ENCODE measurements at regions not wholly inside any gene's neighbourhood (a gene's known extent, or its start where the extent isn't known, plus 50 kb on each side); places are given as distances from the start of the nearest gene placed in this dataset.

GRCh38 chr10:78362406-78363022, 328.9 kb downstream of the RPS24 start:
- WGBS = 71% methylated on average over 10 of the region's 10 CpGs
- no peaks in the 10 kb centered on the region for H3K9me3 ChIP-seq
- peaks cover 5% of the 10 kb centered on the region for H3K4me1 ChIP-seq
- H3K36me3 ChIP-seq = no peaks in the 10 kb centered on the region
- no peak overlapping the region for H3K27ac ChIP-seq
- H3K4me3 ChIP-seq = no peak overlapping the region
- TF ChIP-seq POLR2AphosphoS5 (IDR thresholded peaks at IDR 0.05) (no peak), CTCF (IDR thresholded peaks at IDR 0.05) (no peak), EP300 (IDR thresholded peaks at IDR 0.05) (no peak), POLR2A (IDR thresholded peaks at IDR 0.05) (no peak)
- peaks cover 5% of the 10 kb centered on the region for H3K27me3 ChIP-seq
- DNase-seq (ENCODE audit: low spot score in 2 of 2) = no peak

- TF ChIP-seq CTCF (IDR thresholded peaks at IDR 0.05) = no peak
- TF ChIP-seq POLR2A (IDR thresholded peaks at IDR 0.05) = no peak
- no peak for TF ChIP-seq POLR2AphosphoS5 (IDR thresholded peaks at IDR 0.05)
- no peak for TF ChIP-seq EP300 (IDR thresholded peaks at IDR 0.05)
- Histone ChIP-seq H3K27ac (no peak overlapping the region), H3K27me3 (peaks cover 5% of the 10 kb centered on the region), H3K9me3 (no peaks in the 10 kb centered on the region), H3K4me1 (peaks cover 5% of the 10 kb centered on the region), H3K36me3 (no peaks in the 10 kb centered on the region), H3K4me3 (no peak overlapping the region)
- 94% methylated on average over 3 of the region's 4 CpGs for WGBS
- no peak for DNase-seq (ENCODE audit: low spot score in 2 of 2)
Measured at GRCh38 chr10:78363190-78363589, 329.5 kb downstream of the RPS24 start.

- 66% methylated on average over 4 of the region's 4 CpGs for WGBS
- no peak for DNase-seq (ENCODE audit: low spot score in 2 of 2)
- Histone ChIP-seq H3K9me3 (no peaks in the 10 kb centered on the region), H3K36me3 (no peaks in the 10 kb centered on the region), H3K27me3 (peaks cover 5% of the 10 kb centered on the region), H3K27ac (no peak overlapping the region), H3K4me1 (peaks cover 5% of the 10 kb centered on the region), H3K4me3 (no peak overlapping the region)
- no peak for TF ChIP-seq POLR2A (IDR thresholded peaks at IDR 0.05)
- TF ChIP-seq EP300 (IDR thresholded peaks at IDR 0.05) = no peak
- TF ChIP-seq CTCF (IDR thresholded peaks at IDR 0.05) = no peak
- no peak for TF ChIP-seq POLR2AphosphoS5 (IDR thresholded peaks at IDR 0.05)
Measured at GRCh38 chr10:78365694-78366093, 332.0 kb downstream of the RPS24 start.

GRCh38 chr10:78366663-78367411, 333.2 kb downstream of the RPS24 start:
- H3K27me3 ChIP-seq = no peaks in the 10 kb centered on the region
- no peak overlapping the region for H3K27ac ChIP-seq
- H3K4me1 ChIP-seq = peaks cover 5% of the 10 kb centered on the region
- no peaks in the 10 kb centered on the region for H3K9me3 ChIP-seq
- H3K4me3 ChIP-seq = no peak overlapping the region
- no peaks in the 10 kb centered on the region for H3K36me3 ChIP-seq
- DNase-seq (ENCODE audit: low spot score in 2 of 2) = no peak
- 80% methylated on average over 15 of the region's 15 CpGs for WGBS
- TF ChIP-seq POLR2AphosphoS5 (IDR thresholded peaks at IDR 0.05) (no peak), POLR2A (IDR thresholded peaks at IDR 0.05) (no peak), EP300 (IDR thresholded peaks at IDR 0.05) (no peak), CTCF (IDR thresholded peaks at IDR 0.05) (no peak)

GRCh38 chr10:78367751-78368150, 334.1 kb downstream of the RPS24 start:
- no peak for DNase-seq (ENCODE audit: low spot score in 2 of 2)
- TF ChIP-seq POLR2A (IDR thresholded peaks at IDR 0.05) (no peak), POLR2AphosphoS5 (IDR thresholded peaks at IDR 0.05) (no peak)
- Histone ChIP-seq H3K4me1 (no peaks in the 10 kb centered on the region), H3K9me3 (no peaks in the 10 kb centered on the region), H3K4me3 (no peak overlapping the region), H3K36me3 (no peaks in the 10 kb centered on the region), H3K27me3 (no peaks in the 10 kb centered on the region), H3K27ac (no peak overlapping the region)
- 86% methylated on average over 2 of the region's 2 CpGs for WGBS

All from suprapubic skin (tissue), 4 donors.